ENCODE measurements at regions not wholly inside any gene's neighbourhood (a gene's known extent, or its start where the extent isn't known, plus 50 kb on each side); places are given as distances from the start of the nearest gene placed in this dataset.

- no peak for TF ChIP-seq CTCF (conservative IDR thresholded peaks at IDR 0.05)
- H3K27ac ChIP-seq: no peak overlapping the region
These were observed 53.5 kb upstream of the PPP2R2D start for GRCh38 chr10:131847241-131847783.

GRCh38 chr10:131848296-131848695 lies 52.5 kb upstream of the PPP2R2D start:
- TF ChIP-seq CTCF (conservative IDR thresholded peaks at IDR 0.05): no peak
- no peak overlapping the region for H3K27ac ChIP-seq

GRCh38 chr10:131848741-131849590 lies 51.8 kb upstream of the PPP2R2D start:
- H3K27ac ChIP-seq: no peak overlapping the region
- no peak for TF ChIP-seq CTCF (conservative IDR thresholded peaks at IDR 0.05)

GRCh38 chr10:131849591-131850382 lies 51.0 kb upstream of the PPP2R2D start:
- no peak overlapping the region for H3K27ac ChIP-seq
- TF ChIP-seq CTCF (conservative IDR thresholded peaks at IDR 0.05): no peak

- H3K27ac ChIP-seq: no peak overlapping the region
- no peak for TF ChIP-seq CTCF (conservative IDR thresholded peaks at IDR 0.05)
These were observed 50.4 kb upstream of the PPP2R2D start for GRCh38 chr10:131850383-131850870.

Data from VCaP (cell line).